BLaER1 treated with 17β-estradiol and CSF1 and Interleukin-3, amounts not matched to agents 10 nM and 100 nM (cell line): ENCODE measurements at regions not wholly inside any gene's neighbourhood (a gene's known extent, or its start where the extent isn't known, plus 50 kb on each side); places are given as distances from the start of the nearest gene placed in this dataset.

Experiments
- H3K27ac ChIP-seq, 11 experiments: shearing (Covaris generic); formaldehyde crosslinking; 2 replicates each; pipeline ENCODE4 v1.8.1; 2022
- H3K27me3 ChIP-seq, 11 experiments: shearing (Covaris generic); formaldehyde crosslinking; 2 replicates each; pipeline ENCODE4 v1.8.1; 2022
- H3K36me3 ChIP-seq, 11 experiments: shearing (Covaris generic); formaldehyde crosslinking; 2 replicates each; pipeline ENCODE4 v1.8.1; 2022
- H3K4me1 ChIP-seq, 10 experiments: shearing (Covaris generic); formaldehyde crosslinking; 2 replicates each; pipeline ENCODE4 v1.8.1; 2022
- H3K4me2 ChIP-seq, 11 experiments: shearing (Covaris generic); formaldehyde crosslinking; 2 replicates each; pipeline ENCODE4 v1.8.1; 2022
- H3K4me3 ChIP-seq, 10 experiments: shearing (Covaris generic); formaldehyde crosslinking; 2 replicates each; pipeline ENCODE4 v1.8.1; 2022
- H3K9ac ChIP-seq, 11 experiments: shearing (Covaris generic); formaldehyde crosslinking; 2 replicates each; pipeline ENCODE4 v1.8.1; 2022
- H3K9me3 ChIP-seq, 11 experiments: shearing (Covaris generic); formaldehyde crosslinking; replicated peaks in 1 of 11; 2 replicates each; pipeline ENCODE4 v1.8.1; 2022
- H4K20me1 ChIP-seq, 11 experiments: shearing (Covaris generic); formaldehyde crosslinking; 2 replicates each; pipeline ENCODE4 v1.8.1; 2022
- Cebpa-rat ChIP-seq, 11 experiments: shearing (Covaris generic); IDR thresholded peaks; 2 replicates each; pipeline ENCODE4 v1.8.1; 2022

DNA sequence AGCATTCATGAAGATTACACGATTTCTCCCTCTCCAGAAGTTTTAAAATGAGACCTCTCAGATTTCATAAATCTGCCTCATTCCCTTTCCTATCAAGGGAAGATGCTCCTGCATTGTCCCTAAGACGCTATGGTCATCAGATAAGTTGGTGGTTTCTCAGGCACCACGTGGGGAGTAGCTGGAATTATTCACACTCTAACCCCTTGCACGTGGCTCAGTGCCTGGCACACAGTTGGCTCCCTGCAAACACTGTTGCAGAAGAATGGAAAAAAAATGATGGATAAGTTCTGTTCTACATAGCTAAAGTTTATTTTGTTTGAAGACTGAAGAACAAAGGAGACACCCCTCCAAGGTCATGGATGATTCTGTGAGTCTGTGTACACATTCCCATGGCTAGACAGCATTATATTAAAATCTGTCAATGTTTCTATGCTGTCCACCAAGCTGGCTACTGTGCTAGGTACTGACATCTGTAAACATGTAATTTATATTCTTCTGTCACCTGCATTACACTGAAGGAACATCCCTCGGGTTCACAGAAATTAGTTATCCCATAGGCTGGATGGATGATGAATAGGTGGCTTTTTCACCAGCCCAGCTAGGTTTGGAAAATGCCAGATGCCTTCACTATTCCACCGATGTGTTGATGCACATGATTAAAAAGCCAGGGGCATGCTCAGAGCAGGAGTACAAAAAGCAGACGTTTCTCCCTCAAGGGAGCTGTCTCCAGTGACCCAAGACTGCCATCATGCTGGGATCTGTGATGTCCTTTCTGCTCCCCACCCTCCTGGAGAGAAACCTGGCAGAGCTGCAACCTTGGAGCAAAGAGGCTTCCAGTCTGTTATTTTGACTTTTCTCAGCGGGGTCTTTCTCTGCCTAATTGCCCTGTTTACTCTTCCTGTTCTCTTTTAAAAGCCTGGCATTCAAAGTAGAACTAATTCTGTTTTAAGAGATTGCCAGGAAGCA is 610.5 kb downstream of the UTRN start:
- Histone ChIP-seq H3K27ac (no peak overlapping the region), H3K4me2 (no peak overlapping the region)

DNA sequence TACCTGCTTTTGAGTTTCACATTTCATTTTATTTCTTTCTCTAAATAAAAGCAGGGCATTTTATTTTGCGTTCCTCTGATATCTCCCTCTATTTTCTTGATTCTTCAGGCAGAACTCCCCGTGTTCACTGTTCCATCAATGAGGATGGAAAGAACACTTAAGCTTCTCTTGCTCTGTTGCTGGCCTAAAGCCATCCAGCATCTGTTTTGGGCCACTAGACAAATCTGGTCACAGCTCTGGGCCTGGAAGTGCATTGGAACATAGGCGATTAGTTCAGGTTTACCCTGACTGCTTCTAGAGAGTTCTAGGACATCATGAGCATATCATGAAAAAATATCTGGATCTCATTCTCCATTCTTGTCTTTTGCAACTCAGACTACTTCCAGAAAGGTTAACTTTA is 611.2 kb downstream of the UTRN start:
- no peaks in the 10 kb centered on the region for H4K20me1 ChIP-seq
- 0 out of 20 replicates have a peak, but pooled peaks cover 0 to 3% (median 0%) of the 10 kb centered on the region in 10 experiments for H3K4me1 ChIP-seq
- no peak overlapping the region for H3K9ac ChIP-seq
- H3K27ac ChIP-seq, result no peak overlapping the region
- H3K4me2 ChIP-seq, result no peak overlapping the region
- no peak for TF ChIP-seq Cebpa-rat (IDR thresholded peaks at IDR 0.05)
- no peaks in the 10 kb centered on the region for H3K27me3 ChIP-seq
- peaks cover 0 to 4% (median 2%) of the 10 kb centered on the region in 11 experiments; a peak in 11 of 22 replicates for H3K9me3 ChIP-seq
- H3K4me3 ChIP-seq, result no peak overlapping the region
- no peaks in the 10 kb centered on the region for H3K36me3 ChIP-seq

More for the DNA sequence above, 610.5 kb downstream of the UTRN start:
- TF ChIP-seq Cebpa-rat (IDR thresholded peaks at IDR 0.05), result no peak
- no peak overlapping the region for H3K9ac ChIP-seq
- H3K36me3 ChIP-seq, result no peaks in the 10 kb centered on the region
- 0 out of 20 replicates have a peak, but pooled peaks cover 0 to 3% (median 0%) of the 10 kb centered on the region in 10 experiments for H3K4me1 ChIP-seq
- H4K20me1 ChIP-seq, result no peaks in the 10 kb centered on the region
- no peaks in the 10 kb centered on the region for H3K9me3 ChIP-seq
- H3K4me3 ChIP-seq, result no peak overlapping the region
- no peaks in the 10 kb centered on the region for H3K27me3 ChIP-seq

DNA sequence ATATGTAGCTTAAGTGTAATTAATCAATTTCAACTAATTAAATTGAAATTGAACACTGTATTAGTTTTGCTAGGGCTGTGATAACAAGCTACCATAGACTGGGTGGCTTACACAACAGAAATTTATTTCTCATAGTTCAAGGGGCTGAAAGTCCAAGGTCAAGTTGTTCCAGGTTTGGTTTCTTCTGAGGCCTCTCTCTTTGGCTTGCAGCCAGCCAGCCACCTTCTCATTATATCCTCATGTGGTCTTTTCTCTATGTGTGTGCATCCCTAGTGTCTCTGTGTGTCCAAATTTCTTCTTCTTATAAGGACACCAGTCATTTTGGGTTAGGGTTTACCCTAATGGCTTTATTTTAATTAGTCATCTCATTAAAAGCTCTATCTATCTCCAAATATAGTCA is 611.7 kb downstream of the UTRN start:
- Histone ChIP-seq H3K36me3 (no peaks in the 10 kb centered on the region), H3K4me3 (no peak overlapping the region), H3K4me2 (no peak overlapping the region), H3K9me3 (peaks cover 2 to 9% (median 7%) of the 10 kb centered on the region in 11 experiments; a peak in 16 of 22 replicates), H3K27ac (no peak overlapping the region), H3K4me1 (0 out of 20 replicates have a peak, but pooled peaks cover 0 to 3% (median 0%) of the 10 kb centered on the region in 10 experiments), H3K27me3 (no peaks in the 10 kb centered on the region), H3K9ac (no peak overlapping the region), H4K20me1 (no peaks in the 10 kb centered on the region)
- TF ChIP-seq Cebpa-rat (IDR thresholded peaks at IDR 0.05), result no peak

DNA sequence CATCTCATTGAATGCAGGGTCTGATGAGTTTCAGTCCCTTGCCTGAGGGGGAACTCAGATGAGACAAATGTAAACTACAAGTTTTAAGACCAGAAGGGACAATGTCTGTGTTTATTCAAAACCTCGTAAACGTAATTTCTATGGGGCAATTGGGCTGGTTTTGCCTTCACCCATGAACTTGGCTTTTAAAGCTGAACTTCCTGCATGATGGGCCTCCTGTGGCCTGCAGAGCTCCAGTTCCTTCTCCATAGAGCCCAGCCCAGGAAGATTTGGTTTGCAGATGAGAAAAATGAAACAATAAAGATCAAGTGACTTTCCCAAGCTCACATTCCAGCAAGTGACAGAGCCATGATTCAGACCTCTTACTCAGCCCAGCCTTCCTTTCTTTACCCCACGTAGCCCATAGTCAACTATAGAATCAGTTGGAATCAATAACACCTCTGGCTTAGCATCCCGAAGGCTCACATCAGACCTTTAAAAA is 612.3 kb downstream of the UTRN start:
- Histone ChIP-seq H3K27ac (no peak overlapping the region), H3K9ac (no peak overlapping the region), H3K4me2 (no peak overlapping the region)

DNA sequence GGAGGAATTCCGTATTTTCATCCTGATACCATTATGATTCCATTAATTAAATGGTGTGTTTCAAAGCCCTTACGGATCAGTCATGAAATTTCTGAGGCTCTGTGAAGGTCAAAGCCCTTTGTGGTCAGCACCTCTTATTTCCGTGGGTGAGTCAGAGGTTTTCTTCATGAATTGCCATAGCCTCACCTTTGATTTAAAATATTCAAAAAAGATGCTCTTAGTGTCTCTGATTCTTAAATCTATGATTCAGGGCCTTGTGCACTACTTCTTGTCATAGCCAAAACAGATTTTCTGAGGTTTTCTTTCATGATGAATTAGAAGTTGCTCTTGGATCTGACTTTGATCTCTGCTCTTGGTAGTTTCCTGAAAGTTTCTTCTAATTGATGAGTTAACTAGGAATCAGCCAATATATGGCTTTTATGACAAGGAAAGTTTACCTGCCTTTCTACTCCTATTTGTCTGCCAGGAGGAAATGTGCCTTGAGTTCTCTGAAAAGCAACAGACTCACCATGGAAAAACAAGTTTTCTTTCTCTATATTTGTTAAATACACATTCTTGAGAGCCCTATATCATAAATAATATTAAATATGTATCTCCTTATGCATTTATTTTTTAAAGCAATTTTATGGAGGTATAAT is 613.0 kb downstream of the UTRN start:
- H3K27me3 ChIP-seq, result no peaks in the 10 kb centered on the region
- H3K4me2 ChIP-seq, result no peak overlapping the region
- H4K20me1 ChIP-seq, result no peaks in the 10 kb centered on the region
- H3K9ac ChIP-seq, result no peak overlapping the region
- H3K9me3 ChIP-seq, result peaks cover 4 to 20% (median 14%) of the 10 kb centered on the region in 11 experiments; a peak in 17 of 22 replicates
- TF ChIP-seq Cebpa-rat (IDR thresholded peaks at IDR 0.05), result no peak
- no peak overlapping the region for H3K27ac ChIP-seq
- no peak overlapping the region for H3K4me3 ChIP-seq
- 0 out of 20 replicates have a peak, but pooled peaks cover 0 to 3% (median 0%) of the 10 kb centered on the region in 10 experiments for H3K4me1 ChIP-seq
- H3K36me3 ChIP-seq, result no peaks in the 10 kb centered on the region

More for the DNA sequence above, 612.3 kb downstream of the UTRN start:
- H3K27me3 ChIP-seq, result no peaks in the 10 kb centered on the region
- no peak for TF ChIP-seq Cebpa-rat (IDR thresholded peaks at IDR 0.05)
- H4K20me1 ChIP-seq, result no peaks in the 10 kb centered on the region
- H3K4me3 ChIP-seq, result no peak overlapping the region
- H3K9me3 ChIP-seq, result peaks cover 4 to 14% (median 11%) of the 10 kb centered on the region in 11 experiments; a peak in 16 of 22 replicates
- H3K36me3 ChIP-seq, result no peaks in the 10 kb centered on the region
- 0 out of 20 replicates have a peak, but pooled peaks cover 0 to 3% (median 0%) of the 10 kb centered on the region in 10 experiments for H3K4me1 ChIP-seq

DNA sequence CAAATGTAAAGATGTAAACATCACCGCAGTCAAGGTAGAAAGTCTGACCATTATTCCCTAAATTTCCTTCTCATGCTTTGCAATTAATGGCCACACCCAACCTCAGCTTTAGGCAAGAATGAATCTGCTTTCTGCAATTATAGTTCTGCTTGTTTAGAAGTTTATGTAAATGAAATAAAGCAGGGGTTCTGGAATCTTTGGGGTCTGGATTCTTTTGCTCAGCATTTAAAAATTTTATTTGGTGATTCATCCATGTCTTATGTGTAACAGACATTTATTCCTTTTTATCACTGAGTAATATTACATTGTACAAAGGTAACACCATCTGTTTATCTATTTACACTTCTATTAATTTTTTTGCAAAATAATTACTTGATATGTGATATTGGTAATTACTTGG is 613.6 kb downstream of the UTRN start:
- Histone ChIP-seq H3K4me3 (no peak overlapping the region), H3K9ac (no peak overlapping the region), H3K4me2 (no peak overlapping the region), H3K4me1 (0 out of 20 replicates have a peak, but pooled peaks cover 0 to 3% (median 0%) of the 10 kb centered on the region in 10 experiments), H3K9me3 (peaks cover 4 to 20% (median 14%) of the 10 kb centered on the region in 11 experiments; a peak in 17 of 22 replicates), H3K27me3 (no peaks in the 10 kb centered on the region), H3K36me3 (no peaks in the 10 kb centered on the region), H3K27ac (no peak overlapping the region), H4K20me1 (no peaks in the 10 kb centered on the region)
- TF ChIP-seq Cebpa-rat (IDR thresholded peaks at IDR 0.05), result no peak

DNA sequence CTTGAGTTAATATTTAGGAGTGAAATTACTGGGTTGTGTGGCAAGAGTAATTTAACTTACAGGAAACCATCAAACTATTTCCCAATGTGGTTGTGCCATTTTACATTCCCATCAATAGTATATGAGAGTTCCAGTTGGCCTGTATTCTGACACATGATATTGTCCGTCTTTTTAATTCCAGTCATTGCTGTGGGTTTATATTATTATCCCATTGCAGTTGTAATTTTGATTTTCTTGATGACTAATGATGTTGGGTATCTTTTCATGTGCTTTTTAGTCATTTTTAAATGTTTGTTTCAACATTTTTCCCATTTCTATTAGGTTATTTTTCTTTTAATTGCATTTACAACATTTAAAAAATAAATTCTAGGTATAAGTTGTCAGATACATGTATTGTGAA is 614.0 kb downstream of the UTRN start:
- Histone ChIP-seq H3K36me3 (no peaks in the 10 kb centered on the region), H3K27ac (no peak overlapping the region), H3K27me3 (no peaks in the 10 kb centered on the region), H3K9me3 (peaks cover 4 to 20% (median 14%) of the 10 kb centered on the region in 11 experiments; a peak in 17 of 22 replicates), H3K4me1 (0 out of 20 replicates have a peak, but pooled peaks cover 0 to 3% (median 0%) of the 10 kb centered on the region in 10 experiments), H3K9ac (no peak overlapping the region), H4K20me1 (no peaks in the 10 kb centered on the region), H3K4me3 (no peak overlapping the region), H3K4me2 (no peak overlapping the region)
- TF ChIP-seq Cebpa-rat (IDR thresholded peaks at IDR 0.05), result no peak

DNA sequence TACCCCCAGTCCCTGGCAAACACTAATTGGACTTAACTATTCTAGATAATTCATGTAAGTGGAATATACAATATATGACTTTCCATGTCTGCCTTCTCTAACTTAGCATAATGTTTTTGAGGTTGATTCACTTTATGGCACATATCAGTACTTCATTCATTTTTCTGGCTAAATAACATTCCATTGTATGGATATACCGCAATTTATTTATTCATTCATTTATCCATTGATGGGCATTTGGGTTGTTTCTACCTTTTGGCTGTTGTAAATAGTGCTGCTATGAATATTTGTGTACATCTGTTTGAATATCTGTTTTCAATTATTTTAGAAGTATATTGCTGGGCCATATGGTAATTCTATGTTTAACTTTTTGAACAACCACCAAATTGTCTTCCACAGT is 616.3 kb downstream of the UTRN start:
- Histone ChIP-seq H3K27me3 (no peaks in the 10 kb centered on the region), H3K9ac (no peak overlapping the region), H3K4me2 (no peak overlapping the region), H3K4me3 (no peak overlapping the region), H3K27ac (no peak overlapping the region), H3K36me3 (no peaks in the 10 kb centered on the region), H3K4me1 (no peaks in the 10 kb centered on the region), H4K20me1 (no peaks in the 10 kb centered on the region), H3K9me3 (peaks cover 4 to 20% (median 14%) of the 10 kb centered on the region in 11 experiments; a peak in 17 of 22 replicates)
- TF ChIP-seq Cebpa-rat (IDR thresholded peaks at IDR 0.05), result no peak

DNA sequence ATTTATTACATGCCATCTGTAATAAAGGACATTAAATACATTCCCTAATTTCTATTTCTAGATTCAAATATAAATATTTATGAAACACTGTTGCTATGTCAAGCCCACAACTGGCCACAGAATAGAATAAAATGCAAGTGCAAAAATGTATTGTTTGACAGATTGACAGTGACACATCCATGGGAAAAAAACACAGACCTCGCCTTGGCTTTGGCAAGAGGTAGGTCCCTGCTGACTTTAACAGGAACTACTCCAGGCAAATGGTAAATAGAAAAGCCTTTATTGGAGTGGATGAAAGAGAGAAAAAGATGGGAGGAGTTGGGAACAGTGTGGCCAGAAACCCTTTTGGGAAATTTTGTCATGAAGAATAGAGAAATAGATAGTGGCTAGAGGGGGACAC is 622.9 kb downstream of the UTRN start:
- no peak for TF ChIP-seq Cebpa-rat (IDR thresholded peaks at IDR 0.05)
- Histone ChIP-seq H3K9me3 (peaks cover 0 to 3% (median 0%) of the 10 kb centered on the region in 11 experiments; a peak in 3 of 22 replicates), H3K27me3 (no peaks in the 10 kb centered on the region), H3K4me1 (peaks cover 0 to 12% (median 9%) of the 10 kb centered on the region in 10 experiments; a peak in 11 of 20 replicates), H3K4me3 (no peak overlapping the region), H3K27ac (0 out of 22 replicates have a peak overlapping the region, but pooled peaks of 1 of the 11 experiments have one; percentile 7), H3K4me2 (peak overlapping the region in 6 of 11 experiments; percentile 14 to 62 (median 40); a peak in 8 of 22 replicates), H3K36me3 (no peaks in the 10 kb centered on the region), H3K9ac (no peak overlapping the region), H4K20me1 (no peaks in the 10 kb centered on the region)
